ENCODE measurements at regions not wholly inside any gene's neighbourhood (a gene's known extent, or its start where the extent isn't known, plus 50 kb on each side); places are given as distances from the start of the nearest gene placed in this dataset.
A peak's percentile ranks its signal among the peaks of the same experiment; 100 is the strongest.

DNA sequence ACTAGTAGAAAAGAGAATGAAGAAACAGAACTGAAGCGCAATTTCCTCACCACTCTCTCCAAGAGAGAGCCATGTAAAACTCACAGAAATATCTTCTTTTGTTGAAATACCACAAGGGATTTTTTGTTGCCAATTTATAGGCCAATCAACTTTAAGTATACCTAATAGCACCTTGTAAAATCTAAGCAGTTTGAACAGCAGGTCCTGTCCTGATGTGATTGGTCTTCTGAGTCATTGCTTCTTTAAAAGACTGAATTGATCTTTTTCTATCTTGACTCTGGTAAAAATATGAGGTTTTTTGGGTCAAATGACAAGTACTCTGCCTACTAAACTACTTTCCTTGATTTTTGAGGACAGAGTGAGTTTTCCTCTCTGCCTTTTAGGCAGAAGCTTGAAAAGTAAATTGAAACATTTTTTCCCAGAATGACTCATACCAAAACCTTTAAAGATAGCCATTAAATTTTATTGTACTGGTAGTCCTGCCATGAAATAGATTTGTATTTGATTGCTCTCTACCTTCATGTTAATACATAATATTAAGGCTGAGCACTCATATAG lies 343.9 kb upstream of the CBLB start:
- intact Hi-C loops (cut with DNase I, micrococcal nuclease) = no loop called here
- TF ChIP-seq, protein P1, sequence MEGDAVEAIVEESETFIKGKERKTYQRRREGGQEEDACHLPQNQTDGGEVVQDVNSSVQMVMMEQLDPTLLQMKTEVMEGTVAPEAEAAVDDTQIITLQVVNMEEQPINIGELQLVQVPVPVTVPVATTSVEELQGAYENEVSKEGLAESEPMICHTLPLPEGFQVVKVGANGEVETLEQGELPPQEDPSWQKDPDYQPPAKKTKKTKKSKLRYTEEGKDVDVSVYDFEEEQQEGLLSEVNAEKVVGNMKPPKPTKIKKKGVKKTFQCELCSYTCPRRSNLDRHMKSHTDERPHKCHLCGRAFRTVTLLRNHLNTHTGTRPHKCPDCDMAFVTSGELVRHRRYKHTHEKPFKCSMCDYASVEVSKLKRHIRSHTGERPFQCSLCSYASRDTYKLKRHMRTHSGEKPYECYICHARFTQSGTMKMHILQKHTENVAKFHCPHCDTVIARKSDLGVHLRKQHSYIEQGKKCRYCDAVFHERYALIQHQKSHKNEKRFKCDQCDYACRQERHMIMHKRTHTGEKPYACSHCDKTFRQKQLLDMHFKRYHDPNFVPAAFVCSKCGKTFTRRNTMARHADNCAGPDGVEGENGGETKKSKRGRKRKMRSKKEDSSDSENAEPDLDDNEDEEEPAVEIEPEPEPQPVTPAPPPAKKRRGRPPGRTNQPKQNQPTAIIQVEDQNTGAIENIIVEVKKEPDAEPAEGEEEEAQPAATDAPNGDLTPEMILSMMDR (IDR thresholded peaks at IDR 0.05) = no peak
- H3K4me3 ChIP-seq = no peak overlapping the region
- H3K36me3 ChIP-seq (ENCODE audit: low read depth) = no peaks in the 10 kb centered on the region
- H3K9me3 ChIP-seq = no peaks in the 10 kb centered on the region
- H3K4me1 ChIP-seq (ENCODE audit: low read depth) = no peaks in the 10 kb centered on the region
- ATAC-seq = peak; percentile 31
- no peak for DNase-seq

DNA sequence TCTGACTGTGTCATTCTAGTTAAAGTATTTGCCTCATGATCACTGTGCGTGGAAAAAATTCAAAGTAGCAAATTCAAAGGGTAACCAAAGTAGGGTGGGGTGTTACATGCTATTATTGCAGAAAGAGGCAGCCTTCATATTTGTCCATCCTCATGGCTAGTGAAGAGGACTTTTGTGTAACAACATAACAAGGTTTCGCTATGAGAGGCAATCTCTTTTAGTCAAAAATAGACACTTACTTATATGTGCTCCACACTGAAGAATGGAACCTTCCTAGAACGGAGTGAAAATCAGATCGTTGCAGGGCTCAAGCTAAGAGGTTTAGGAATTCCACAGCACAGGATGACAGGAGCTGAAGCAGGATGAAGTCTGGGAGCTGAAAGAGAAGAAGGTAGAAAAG lies 345.1 kb upstream of the CBLB start:
- no peaks in the 10 kb centered on the region for H3K36me3 ChIP-seq (ENCODE audit: low read depth)
- H3K4me3 ChIP-seq = no peak overlapping the region
- H3K9me3 ChIP-seq = no peaks in the 10 kb centered on the region
- ATAC-seq (no peak), DNase-seq (no peak)
- TF ChIP-seq, protein P1 (IDR thresholded peaks at IDR 0.05) = no peak
- H3K4me1 ChIP-seq (ENCODE audit: low read depth) = no peaks in the 10 kb centered on the region
- intact Hi-C loops (cut with DNase I, micrococcal nuclease) = no loop called here

DNA sequence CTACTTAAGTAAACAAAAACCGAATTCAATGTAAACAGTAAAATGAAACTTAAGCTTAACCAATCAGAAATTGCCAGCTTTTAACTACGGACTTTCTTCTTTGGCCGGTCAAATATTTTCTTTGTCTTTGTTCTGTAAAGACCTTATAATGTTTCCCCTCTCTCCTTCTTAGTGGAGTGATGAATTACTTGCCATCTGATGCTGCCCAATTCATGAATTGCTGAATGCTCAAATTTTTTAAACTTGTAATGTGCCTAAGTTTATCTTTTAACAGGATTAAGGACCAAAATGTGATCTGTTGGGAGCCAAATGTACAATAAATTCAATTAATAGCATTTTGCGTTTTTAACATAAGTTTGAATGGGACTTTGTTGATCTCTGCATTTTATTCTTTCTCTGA lies 345.8 kb upstream of the CBLB start:
- Histone ChIP-seq H3K4me3 (no peak overlapping the region), H3K4me1 (ENCODE audit: low read depth) (no peaks in the 10 kb centered on the region), H3K36me3 (ENCODE audit: low read depth) (no peaks in the 10 kb centered on the region), H3K9me3 (peaks cover 2% of the 10 kb centered on the region)
- TF ChIP-seq, protein P1 (IDR thresholded peaks at IDR 0.05) = no peak
- no peak for ATAC-seq
- intact Hi-C loops (cut with DNase I, micrococcal nuclease) = no loop called here
- DNase-seq = no peak

DNA sequence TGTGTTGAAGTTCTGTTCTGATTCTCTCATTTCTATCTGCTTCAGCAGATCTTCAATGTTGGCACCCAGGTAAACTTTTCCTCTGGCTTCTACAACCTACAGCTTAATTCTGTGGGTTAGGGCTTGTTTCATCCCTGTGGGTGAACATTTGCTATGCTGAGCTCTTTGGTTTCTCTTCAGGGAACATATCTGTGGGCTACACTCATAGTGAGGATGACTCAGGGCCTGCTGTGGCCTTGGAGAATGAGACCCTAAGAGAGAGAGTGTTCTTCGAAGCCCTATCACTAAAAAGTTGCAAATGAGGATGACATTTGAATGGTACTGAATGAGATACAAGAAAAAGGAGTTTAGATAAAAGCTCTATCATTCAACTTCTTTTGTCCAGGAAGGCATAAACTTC lies 346.2 kb upstream of the CBLB start:
- DNase-seq = no peak

DNA sequence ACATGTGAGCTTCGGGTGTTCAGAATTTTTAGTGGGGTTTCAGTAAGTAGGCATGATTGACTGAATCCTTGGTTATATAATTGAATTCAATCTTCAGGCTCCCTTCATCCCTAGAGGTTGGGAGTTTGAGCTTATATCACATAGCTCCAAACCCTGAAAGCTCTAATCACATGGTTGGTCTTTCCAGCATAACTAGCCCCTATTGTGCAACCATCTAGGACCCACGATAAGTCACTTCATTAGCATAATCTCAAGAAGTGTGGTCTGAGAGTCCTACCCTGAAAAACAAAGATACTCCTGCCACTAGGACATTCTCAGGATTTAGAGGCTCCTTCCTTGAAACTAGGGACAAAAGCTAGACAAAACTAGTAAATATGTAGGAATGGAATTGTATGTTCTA lies 348.9 kb upstream of the CBLB start:
- TF ChIP-seq, protein P1 (IDR thresholded peaks at IDR 0.05) = no peak

More for the DNA sequence above, 346.2 kb upstream of the CBLB start:
- intact Hi-C loops (cut with DNase I, micrococcal nuclease) = no loop called here
- peaks cover 5% of the 10 kb centered on the region for H3K9me3 ChIP-seq
- no peaks in the 10 kb centered on the region for H3K4me1 ChIP-seq (ENCODE audit: low read depth)
- no peaks in the 10 kb centered on the region for H3K36me3 ChIP-seq (ENCODE audit: low read depth)
- ATAC-seq = no peak
- TF ChIP-seq, protein P1 (IDR thresholded peaks at IDR 0.05) = no peak
- no peak overlapping the region for H3K4me3 ChIP-seq

DNA sequence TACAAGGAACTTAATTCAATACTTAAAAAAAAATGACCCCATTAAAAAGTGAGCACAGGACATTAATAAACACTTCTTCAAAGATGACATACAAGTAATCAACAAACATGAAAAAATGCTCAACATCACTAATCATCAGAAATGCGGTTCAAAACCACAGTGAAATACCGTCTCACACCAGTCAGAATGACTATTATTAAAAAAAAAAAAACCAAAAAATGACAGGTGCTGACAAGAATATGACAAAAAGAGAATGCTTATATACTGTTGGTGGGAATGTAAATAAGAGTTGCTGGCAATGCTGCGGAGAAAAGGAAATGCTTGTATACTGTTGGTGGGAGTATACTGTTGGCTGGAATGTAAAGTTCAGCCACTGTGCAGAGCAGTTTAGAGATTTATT lies 358.3 kb upstream of the CBLB start:
- H3K9me3 ChIP-seq = no peaks in the 10 kb centered on the region
- no peaks in the 10 kb centered on the region for H3K4me1 ChIP-seq (ENCODE audit: low read depth)
- H3K36me3 ChIP-seq (ENCODE audit: low read depth) = no peaks in the 10 kb centered on the region
- no peak overlapping the region for H3K4me3 ChIP-seq
- DNase-seq (no peak), ATAC-seq (no peak)
- intact Hi-C loops (cut with DNase I, micrococcal nuclease) = no loop called here
- TF ChIP-seq, protein P1 (IDR thresholded peaks at IDR 0.05) = no peak

More for the DNA sequence above, 348.9 kb upstream of the CBLB start:
- no peak for ATAC-seq
- Histone ChIP-seq H3K36me3 (ENCODE audit: low read depth) (no peaks in the 10 kb centered on the region), H3K4me1 (ENCODE audit: low read depth) (no peaks in the 10 kb centered on the region), H3K9me3 (peaks cover 5% of the 10 kb centered on the region), H3K4me3 (no peak overlapping the region)
- intact Hi-C loops (cut with DNase I, micrococcal nuclease) = no loop called here
- DNase-seq = no peak

All from mucosa of descending colon (tissue), 3 donors.